ENCODE measurements at regions not wholly inside any gene's neighbourhood (a gene's known extent, or its start where the extent isn't known, plus 50 kb on each side); places are given as distances from the start of the nearest gene placed in this dataset.

DNA sequence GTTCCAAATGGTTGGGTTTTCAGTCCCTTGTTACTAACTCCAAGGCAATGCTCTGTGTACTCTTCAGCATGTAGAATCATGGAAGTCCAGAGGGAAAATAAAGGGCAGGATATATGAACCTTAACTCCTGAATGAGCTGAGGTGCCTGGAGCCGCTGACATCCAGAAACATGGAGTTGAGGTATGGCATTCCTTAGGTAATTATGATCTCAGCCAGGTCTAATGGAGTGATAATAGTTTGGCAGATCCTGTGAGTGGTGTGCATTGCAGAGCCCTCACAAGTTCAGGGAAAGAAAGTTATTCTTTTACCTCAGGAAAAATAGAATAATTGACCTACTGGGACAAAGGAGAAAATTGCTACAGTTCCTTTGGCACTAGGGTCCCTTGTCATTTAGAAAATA is 369.1 kb downstream of the ZNF608 start:
- DNase-seq (ENCODE audit: low spot score) = no peak

DNA sequence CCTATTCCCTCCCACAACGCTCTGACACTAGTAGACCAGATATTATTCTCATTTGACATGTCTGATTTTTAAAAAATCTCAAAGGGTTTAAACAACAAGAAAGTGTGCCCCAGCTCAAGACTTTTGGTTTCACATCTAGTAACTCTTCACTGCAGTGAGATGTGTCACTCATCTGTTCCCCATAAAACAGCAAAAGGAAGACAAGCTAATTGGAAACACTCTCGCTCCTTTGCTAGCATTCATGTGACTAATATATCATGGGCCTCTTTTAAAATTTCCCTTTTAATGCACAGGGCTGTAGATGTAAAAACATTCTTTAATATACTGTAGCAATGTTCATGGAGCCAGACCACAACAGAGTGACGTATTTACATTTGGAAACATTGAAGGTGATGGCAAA is 372.6 kb downstream of the ZNF608 start:
- no peak for DNase-seq (ENCODE audit: low spot score)

DNA sequence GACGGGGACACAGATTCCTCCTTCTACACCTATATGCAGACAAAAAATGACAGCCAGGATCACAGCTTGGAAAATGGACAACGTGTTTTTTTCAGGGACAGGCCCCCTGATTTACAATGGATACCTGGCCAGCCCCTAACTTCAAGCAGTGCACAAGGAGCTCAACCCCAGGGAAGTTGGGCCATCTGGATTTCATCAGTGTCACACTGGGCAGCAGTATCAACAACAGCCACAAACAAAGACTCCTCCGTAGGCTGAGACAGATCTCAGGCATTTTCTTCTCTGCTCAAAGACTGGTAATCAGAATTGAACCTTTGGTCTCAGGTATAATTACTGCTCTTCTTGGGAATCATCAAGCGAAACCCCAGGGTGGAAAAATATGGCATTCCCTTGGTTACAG is 374.0 kb downstream of the ZNF608 start:
- DNase-seq (ENCODE audit: low spot score) = no peak

DNA sequence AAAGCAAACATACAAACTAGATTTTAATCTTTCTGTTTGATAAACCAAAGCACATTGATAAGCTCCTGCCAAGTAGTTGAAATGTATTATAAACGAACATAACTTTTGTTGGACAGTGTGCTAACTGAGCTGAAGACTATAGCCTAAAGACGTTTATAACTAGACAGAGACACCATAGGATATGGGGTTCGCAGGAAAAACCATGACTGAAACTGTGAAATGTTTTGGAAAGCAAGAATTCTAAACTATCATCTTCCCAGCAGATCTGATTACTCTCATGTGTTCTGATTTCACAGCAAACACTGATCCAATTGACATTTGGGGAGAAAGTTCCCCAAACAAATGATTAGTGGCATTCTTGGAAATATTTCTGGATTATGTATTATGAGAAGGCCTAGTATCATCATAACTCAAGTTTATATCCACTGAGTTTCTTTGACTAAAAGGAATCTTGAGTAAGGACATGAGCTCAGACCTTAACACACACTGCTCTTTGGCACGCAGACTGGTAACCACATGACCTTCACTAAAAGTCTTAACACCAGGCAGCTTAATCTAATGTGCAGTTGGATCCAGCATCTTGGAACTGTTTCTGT is 375.2 kb downstream of the ZNF608 start:
- no peak for DNase-seq (ENCODE audit: low spot score)

DNA sequence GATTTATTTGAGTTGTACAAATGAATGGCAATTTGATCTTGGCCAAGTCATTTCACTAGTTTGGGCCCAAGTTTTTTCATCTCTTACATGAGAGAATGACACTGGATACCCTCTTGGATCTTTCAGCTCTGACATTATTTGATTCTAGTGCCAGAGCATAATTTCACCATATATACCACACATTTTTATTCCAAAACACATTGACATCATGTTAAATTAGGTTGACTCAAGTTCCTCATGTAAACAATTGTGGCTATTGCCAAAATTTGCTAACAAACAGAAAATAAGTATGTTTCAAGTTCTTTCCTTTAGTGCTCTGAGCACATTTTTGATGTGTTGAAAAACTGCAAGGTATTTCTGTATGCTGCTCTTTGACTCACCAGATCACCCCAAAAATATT is 375.8 kb downstream of the ZNF608 start:
- DNase-seq (ENCODE audit: low spot score) = no peak

DNA sequence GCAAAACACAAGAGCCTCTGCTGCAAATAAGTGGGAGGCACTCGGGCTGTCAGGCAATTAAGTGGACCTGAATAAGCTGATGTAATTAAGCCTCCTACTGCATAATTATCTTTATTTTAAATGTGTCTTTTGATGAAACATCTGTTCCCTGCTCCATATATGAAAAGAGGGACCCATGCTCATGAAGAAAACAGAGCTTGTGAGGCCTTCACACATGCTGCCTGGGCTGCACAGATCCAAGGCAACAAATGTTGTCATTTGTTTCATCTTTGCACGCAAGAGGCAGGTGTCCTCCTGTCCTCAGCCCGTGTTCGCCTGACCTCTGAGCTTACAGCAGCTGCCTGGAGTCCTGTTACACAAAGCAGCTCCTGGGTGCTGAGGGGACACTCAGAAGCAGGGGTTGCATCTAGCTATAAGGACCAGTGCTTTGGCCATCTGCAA is 381.1 kb downstream of the ZNF608 start:
- DNase-seq (ENCODE audit: low spot score) = no peak

DNA sequence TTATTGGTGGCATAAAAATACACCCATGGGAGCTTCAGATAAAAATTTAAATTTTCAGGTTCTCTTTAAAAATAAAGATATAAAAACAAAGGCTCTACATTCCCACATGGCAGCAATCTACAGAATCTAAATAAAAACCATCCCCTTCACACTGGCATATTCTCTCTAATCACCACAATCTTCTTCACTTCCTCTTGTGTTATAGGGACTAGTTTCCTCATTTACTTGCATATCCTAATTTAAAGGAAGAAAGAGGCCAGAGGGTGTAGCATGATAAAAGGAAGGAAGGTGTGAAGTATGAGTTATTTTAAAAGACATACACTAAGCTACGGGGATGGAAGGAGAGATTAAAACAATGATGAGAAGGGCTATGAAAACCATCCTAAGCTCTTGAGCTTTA is 390.5 kb downstream of the ZNF608 start:
- no peak for DNase-seq (ENCODE audit: low spot score)

DNA sequence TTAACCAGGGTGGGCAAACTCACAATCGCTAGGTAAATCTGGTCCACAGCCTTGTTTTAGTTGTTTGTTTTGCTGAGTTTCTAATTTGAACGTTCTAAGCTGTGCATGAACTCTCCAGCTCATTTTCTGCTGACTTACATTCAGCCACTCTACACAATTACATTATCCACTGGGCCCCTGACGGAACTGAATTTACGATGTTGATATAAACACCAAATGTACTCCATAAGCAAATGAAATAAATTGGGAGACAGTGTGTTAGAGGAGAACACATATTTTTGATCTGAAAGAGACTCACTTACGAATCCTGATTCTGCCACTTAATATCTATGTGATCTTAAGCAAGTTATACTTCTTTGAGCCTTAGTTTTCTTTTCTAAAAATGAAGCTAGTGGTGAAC is 393.4 kb downstream of the ZNF608 start:
- no peak for DNase-seq (ENCODE audit: low spot score)

DNA sequence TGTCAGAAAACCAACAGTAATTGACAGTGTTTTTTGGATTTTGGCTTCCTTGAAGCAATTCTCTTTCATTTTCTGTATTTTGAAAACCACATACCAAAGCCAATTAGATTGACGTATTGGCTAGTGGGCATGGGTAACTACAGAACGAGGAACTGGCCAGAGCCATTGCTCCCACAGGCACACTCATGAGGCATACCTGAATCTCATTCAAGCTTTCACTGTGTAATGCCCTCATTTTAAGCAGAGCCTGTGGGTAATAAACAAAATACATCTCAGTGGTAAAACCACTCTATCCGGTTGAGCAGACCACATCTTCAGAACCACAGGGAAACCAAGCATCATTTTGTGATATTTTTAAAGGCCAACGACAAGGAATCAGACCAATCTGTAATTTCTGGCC is 394.1 kb downstream of the ZNF608 start:
- no peak for DNase-seq (ENCODE audit: low spot score)

DNA sequence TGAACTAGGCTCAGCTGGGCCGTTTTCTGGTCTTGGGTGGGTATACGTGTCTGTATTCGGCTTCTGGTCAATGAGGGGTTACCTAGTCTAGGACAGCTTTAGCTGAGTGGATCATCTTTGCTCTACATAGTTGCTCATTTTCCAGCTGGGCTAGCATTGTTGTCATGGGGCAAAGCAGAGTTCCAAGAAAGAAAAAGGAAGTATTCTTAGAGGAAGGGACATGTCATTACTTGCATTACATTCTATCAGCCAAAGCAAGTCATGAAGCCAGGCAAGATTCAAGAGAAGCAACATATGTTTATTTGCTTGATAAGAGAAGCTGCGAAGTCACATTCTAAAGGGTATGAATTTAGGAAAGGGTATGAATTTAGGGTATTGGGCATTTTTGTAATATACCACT is 396.5 kb downstream of the ZNF608 start:
- DNase-seq (ENCODE audit: low spot score) = no peak

DNA sequence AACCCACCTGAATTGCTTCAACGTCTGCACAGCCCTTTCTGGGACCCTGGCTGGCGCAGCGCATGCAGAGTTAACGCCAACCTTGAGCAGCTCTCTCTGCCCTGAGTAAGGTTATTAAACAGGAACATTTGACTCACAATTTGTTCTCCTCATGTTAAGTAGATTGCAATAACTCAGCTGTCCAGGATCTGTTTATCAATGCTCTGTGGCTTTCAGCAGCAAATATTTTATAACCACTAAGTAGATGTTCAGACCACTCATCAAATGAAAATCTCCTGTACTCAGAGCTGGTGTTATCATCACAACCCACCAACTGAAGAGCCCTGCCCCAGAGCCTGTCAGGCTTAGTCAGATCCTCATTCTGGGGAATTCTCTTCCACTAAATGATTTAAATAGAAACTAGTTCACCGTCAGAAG is 403.0 kb downstream of the ZNF608 start:
- no peak for DNase-seq (ENCODE audit: low spot score)

DNA sequence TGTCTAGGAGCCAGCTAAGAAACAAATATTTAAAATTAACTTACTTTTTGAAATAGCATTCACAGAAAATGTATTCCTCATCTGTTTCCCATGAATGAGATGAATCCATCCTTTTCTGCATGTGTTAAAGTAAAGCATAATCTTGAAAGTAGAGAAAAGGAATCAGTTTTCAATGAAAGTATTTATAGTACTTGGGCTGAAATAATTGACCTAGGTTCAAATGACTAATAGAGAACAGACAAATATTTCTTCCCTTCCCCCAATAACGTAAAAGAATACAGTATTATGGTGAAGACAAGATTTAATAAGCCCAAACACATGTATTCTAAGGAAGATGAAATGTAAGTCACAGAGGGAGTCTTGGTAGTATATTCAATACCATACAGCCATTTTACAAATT is 403.5 kb downstream of the ZNF608 start:
- DNase-seq (ENCODE audit: low spot score) = no peak

DNA sequence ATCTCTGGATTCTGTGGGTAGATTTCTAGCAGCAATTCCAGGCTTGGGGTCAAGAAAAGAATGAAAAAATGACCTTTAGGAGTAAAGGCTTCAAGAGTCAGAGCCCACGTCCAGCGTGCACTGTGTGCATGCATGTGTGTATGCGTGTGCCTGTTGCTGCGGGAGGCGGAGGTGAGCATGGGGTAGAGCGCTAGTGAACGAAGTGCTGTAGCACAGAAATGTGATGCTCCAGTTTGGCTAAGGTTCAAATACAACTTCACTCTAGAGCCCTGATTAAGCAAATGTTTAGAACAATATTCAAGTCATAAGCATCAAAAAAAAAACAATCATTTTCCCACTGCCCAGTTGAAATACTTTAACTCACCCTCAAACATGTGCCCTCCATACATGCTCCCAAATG is 403.9 kb downstream of the ZNF608 start:
- DNase-seq (ENCODE audit: low spot score) = no peak

DNA sequence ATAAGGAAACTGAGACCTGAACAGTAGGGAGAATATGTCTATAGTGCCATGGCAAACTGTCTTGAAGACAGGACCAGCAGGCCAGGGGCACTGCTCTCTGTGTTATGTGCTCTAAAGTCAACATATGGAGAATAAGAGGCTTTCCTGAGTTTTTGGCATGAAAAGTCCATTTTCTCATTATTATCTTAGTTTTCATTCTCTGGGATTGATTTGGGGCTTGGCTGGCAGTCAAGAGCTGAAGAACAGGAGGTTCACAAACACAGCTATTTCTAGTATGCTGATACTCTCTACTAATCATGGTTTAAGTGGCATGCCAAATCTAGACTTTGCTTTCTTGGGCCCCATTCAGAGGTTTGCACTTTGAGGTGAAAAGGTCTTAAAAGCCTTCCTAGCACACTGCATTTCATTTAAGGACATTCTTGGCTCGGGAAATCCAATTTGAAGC is 404.4 kb downstream of the ZNF608 start:
- DNase-seq (ENCODE audit: low spot score) = no peak

DNA sequence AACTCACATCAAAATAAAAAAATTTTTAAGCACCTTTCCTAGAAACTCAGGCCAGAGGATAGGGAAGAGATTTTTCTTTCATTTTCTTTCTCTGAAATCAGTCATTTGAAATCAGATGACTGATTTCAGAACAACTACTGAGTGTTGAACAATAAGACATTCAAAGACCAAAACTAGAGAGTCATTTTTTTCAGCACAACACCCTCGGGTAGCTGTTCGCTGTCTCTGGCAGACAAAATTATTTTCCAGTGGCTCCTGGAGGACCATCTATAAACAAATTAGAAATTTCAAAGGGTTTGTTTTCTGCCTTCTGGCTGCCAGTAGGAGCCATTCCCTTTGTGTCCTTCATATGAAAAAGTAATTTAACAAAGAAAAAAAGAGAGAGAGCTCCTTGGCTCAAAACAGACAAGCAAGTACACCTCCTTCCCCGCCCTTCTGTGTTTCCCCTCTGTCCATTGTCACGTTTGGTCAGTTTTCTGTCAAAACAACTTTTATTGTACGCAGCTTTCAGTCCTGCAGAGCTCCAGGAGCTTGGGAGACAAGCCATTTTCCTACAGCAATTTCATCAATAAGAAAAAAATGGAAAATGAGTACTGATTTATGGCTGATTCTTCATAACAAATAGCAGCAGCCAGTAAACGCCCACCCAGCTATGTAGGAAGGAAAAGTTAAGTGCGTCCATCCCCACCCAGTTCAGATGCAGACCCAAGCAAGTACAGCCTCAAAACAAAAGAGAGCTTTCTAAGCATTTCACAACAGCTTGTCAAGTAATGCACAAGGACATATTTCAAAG is 405.2 kb downstream of the ZNF608 start:
- DNase-seq (ENCODE audit: low spot score) = no peak

DNA sequence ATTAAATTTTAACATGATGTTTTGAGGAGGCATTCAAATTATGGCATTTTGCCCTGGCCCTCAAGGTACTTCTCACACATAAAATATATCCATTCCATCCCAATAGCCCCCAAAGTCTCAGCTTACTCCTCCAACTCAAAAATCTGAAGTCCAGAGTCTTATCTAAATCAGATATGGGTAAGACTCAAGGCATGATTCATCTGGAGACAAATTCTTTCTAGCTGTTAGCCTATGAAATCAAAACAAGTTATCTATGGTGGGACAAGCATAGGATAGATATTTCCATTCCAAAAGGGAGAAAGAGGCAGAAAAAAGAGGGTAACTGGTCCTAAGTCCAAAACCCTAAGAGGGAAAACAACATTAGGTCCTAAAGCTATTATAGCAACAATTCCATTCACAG is 408.4 kb downstream of the ZNF608 start:
- DNase-seq (ENCODE audit: low spot score) = no peak

DNA sequence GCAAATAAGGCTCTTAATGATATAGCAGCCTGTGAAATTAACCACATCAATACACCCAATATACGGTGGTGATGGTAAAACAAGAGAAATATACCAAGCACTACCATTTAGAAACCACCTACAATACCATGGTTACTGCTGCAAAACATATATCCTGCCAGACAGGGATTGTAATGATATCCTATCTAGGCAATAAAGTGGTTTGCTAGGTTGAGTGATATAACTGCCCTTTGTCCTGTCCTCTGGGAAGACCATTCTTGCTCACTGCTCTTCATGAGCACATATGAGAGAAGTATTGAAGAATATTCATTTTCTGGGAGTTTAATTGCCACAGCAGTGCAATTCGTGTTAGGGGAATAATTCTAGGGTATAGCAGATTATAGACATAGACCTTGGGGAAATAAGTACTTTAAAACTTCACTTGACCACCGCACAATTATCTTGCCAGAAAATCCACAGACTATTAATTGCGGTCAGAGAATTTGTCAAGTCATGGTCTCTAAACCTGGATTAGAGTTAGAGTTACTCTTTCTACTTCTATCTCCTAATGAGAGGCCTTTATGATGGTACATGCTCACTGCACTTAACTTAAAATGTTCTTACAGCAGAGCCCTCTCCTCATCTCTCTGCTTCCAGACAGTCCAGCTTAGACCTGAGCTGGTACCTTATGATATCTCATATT is 413.0 kb downstream of the ZNF608 start:
- DNase-seq (ENCODE audit: low spot score) = no peak

DNA sequence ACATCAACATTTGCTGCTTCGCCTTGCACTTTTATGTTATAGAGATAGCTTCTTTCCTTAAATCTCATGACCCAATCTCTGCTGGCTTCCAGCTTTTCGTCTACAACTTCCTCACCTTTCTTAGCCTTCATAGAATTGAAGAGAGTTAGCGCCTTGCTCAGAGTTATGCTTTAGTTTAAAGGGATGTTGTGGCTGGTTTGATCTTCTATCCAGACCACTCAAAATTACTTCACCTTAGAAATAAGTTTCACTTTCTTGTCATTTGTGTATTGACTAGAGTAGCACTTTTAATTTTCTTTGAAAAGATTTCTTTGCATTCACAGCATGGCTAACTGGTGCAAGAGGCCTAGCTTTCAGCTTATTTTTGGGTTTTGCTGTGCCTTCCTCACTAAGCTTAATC is 414.2 kb downstream of the ZNF608 start:
- no peak for DNase-seq (ENCODE audit: low spot score)

DNA sequence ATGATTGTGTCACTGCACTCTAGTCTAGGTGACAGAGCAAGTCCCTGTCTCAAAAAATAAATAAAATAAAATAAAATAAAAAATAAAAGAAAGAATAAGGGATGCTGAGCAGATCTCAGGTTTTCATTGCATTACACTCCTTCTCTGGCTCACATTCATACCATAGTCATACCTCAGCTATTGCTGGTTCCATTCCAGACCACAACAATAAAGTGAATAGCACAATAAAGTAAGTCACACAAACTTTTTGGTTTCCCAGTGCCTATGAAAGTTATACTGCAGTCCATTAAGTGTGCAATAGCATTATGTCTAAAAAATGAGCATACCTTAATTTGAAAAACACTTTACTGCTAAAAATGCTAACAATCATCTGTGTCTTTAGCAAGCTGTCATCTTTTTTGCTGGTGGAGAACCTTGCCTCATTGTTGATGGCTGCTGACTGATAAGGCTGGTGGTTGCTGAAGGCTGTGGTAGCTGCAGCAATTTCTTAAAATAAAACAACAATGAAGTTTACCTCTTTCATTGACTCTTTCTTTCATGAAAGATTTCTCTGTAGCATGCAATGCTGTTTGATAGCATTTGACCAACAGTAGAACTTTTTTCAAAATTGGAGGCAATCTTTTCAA is 415.7 kb downstream of the ZNF608 start:
- no peak for DNase-seq (ENCODE audit: low spot score)

DNA sequence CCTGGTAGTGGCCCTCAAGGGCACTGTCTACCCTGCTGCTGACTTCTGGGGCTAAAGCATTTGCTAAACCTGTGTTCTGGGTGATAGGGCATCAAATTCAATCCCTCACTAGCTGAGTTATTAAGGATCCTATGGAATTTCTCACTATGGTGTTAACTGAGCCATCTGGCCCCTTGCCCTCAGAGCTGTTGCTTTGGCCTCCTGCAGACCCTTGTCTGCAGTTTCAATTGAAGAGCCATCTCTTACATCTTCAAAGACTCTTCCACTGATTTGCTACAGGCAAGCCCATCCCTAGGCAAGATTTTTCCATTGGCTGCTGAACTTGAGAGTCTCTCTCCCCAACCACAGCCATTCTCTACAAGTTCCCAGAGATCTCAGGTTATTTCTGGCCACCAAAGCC is 418.2 kb downstream of the ZNF608 start:
- DNase-seq (ENCODE audit: low spot score) = no peak

DNA sequence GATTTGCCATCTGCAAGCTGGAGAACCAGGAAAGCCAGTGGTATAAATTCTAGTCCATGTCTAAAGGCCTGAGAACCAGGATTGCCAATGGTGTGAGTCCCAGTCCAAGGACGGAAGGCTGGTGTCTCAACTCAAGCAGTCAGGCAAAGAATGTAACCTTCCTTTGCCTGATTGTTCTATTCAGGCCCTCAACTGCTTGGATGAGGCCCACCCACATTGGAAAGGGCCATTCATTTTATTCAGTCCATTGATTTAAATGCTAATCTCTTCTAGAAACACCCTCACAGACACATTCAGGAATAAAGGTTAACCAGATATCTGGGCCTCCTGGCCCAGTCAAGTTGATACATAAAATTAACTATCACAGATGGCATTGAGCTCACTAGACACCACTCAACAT is 427.8 kb downstream of the ZNF608 start:
- no peak for DNase-seq (ENCODE audit: low spot score)

DNA sequence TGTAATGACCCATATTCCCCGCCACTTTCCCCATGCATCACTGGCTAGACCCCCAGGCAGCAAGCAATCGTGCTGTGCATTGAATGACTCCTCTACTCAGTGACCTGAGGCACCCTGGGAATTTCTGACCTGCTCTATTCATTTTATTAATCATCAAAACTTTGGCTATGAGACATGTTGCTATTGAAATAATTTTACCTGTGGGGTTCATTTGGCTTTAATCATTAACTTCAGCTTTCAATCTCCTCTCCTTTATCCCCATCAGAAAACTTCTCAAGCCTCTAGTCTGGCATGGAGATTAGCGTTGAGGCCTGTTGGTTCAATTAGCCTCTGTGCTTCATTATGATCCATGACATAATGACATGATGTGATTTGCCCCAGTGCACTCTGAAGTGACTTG is 429.0 kb downstream of the ZNF608 start:
- no peak for DNase-seq (ENCODE audit: low spot score)
